ENCODE measurements at regions not wholly inside any gene's neighbourhood (a gene's known extent, or its start where the extent isn't known, plus 50 kb on each side); places are given as distances from the start of the nearest gene placed in this dataset.

DNA sequence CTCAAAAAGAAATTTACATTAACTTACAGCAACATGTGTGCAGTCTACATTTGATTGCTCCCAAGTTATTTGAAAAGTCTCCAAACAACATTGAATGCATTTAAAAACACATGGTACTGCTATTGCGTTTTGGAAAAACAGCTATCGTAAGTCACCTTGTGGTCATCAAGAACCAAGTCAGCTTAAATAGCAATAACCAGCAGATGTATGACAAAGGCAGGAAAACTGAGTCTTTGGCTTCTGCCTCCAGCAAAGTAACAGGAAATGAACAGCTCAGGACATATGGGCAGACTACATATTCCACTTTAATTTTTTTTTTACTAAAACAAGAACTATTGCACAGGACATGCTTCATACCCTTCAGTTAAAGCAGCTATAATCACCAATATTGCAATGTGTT is 580.6 kb upstream of the SPRY2 start:
- WGBS, 2 donors = 84 to 88% methylated on average over 2 of the region's 2 CpGs
- H3K27me3 ChIP-seq = no peaks in the 10 kb centered on the region
- H3K36me3 ChIP-seq = no peaks in the 10 kb centered on the region
- intact Hi-C loops (cut with DNase I) = no loop called here
- DNase-seq = no peak
- H3K4me3 ChIP-seq = no peak overlapping the region
- TF ChIP-seq EP300 (IDR thresholded peaks at IDR 0.05) (no peak), POLR2AphosphoS5 (IDR thresholded peaks at IDR 0.05) (no peak), POLR2A (IDR thresholded peaks at IDR 0.05) (no peak)
- TF ChIP-seq, protein P1, sequence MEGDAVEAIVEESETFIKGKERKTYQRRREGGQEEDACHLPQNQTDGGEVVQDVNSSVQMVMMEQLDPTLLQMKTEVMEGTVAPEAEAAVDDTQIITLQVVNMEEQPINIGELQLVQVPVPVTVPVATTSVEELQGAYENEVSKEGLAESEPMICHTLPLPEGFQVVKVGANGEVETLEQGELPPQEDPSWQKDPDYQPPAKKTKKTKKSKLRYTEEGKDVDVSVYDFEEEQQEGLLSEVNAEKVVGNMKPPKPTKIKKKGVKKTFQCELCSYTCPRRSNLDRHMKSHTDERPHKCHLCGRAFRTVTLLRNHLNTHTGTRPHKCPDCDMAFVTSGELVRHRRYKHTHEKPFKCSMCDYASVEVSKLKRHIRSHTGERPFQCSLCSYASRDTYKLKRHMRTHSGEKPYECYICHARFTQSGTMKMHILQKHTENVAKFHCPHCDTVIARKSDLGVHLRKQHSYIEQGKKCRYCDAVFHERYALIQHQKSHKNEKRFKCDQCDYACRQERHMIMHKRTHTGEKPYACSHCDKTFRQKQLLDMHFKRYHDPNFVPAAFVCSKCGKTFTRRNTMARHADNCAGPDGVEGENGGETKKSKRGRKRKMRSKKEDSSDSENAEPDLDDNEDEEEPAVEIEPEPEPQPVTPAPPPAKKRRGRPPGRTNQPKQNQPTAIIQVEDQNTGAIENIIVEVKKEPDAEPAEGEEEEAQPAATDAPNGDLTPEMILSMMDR (IDR thresholded peaks at IDR 0.05) = no peak
- H3K4me1 ChIP-seq = no peaks in the 10 kb centered on the region
- no peak overlapping the region for H3K27ac ChIP-seq
- no peaks in the 10 kb centered on the region for H3K9me3 ChIP-seq

DNA sequence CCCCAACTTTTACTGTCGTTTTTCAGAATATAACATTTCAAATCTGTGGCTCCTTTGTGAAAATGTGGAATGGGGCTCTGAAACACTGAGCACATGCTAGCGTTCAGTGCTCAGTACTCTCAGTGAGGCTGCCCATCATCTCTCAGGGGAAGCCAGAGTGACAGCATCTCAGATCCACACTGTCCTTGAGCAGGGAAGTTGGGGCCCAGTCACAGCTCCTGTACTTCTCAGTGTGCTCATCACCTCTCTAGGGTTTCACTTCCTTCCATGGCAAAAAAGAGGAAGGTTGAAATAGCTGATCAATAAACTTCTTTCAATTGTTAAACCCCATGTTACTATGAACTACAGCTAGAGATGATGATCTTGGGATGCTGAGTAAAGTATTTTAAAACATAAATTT is 565.9 kb upstream of the SPRY2 start:
- DNase-seq = no peak
- TF ChIP-seq, protein P1 (IDR thresholded peaks at IDR 0.05) = no peak
- TF ChIP-seq POLR2AphosphoS5 (IDR thresholded peaks at IDR 0.05) (no peak), POLR2A (IDR thresholded peaks at IDR 0.05) (no peak), EP300 (IDR thresholded peaks at IDR 0.05) (no peak)
- no peaks in the 10 kb centered on the region for H3K4me1 ChIP-seq
- no peak overlapping the region for H3K4me3 ChIP-seq
- no peaks in the 10 kb centered on the region for H3K27me3 ChIP-seq
- H3K36me3 ChIP-seq = no peaks in the 10 kb centered on the region
- 79 to 85% methylated on average over 2 of the region's 2 CpGs for WGBS, 2 donors
- no peak overlapping the region for H3K27ac ChIP-seq
- intact Hi-C loops (cut with DNase I) = no loop called here
- no peaks in the 10 kb centered on the region for H3K9me3 ChIP-seq

DNA sequence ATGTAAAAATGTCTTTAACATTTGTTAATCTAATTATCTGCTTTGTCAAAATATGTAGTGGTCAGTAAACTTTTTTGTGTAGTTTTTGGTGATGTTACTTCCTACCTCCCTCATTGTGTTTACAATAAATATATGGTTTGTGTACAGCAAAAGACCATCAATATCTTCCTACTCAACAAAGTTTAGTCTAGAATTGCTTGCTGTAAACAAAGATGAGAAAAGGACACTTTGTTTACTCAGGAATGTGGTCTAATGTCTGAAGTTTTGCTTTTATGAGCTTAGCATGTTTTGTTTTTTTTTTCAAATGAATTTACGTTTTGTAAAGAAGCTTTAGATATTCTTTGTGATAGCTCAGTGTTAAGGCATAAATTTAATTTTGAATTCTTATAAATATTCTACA is 563.5 kb upstream of the SPRY2 start:
- WGBS, 2 donors = 50 to 77% methylated on average over 1 of the region's 1 CpG
- H3K27ac ChIP-seq = no peak overlapping the region
- TF ChIP-seq, protein P1 (IDR thresholded peaks at IDR 0.05) = no peak
- TF ChIP-seq POLR2AphosphoS5 (IDR thresholded peaks at IDR 0.05) = no peak
- no peak for TF ChIP-seq POLR2A (IDR thresholded peaks at IDR 0.05)
- no peak for TF ChIP-seq EP300 (IDR thresholded peaks at IDR 0.05)
- no peak overlapping the region for H3K4me3 ChIP-seq
- no peak for DNase-seq
- no peaks in the 10 kb centered on the region for H3K27me3 ChIP-seq
- intact Hi-C loops (cut with DNase I) = no loop called here
- H3K9me3 ChIP-seq = no peaks in the 10 kb centered on the region
- H3K36me3 ChIP-seq = no peaks in the 10 kb centered on the region
- H3K4me1 ChIP-seq = no peaks in the 10 kb centered on the region

DNA sequence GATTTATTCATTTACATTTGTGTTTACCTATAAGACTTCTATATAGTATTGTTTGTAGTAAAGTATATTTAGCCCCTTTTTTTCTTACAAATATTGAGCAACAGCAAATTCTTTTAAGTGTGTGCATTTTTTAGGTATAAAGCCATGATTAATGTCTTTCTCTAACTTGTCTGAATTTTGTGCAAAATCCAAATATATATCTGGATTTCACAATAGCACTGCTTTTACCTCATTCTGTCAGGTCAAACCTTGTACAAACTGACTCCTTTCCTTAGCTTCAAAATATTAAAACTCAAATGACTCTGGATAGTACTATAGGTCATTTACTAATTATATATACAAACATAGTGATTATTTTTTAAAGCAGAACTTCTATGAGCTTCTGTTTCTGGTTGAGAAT is 563.0 kb upstream of the SPRY2 start:
- DNase-seq = no peak
- no peaks in the 10 kb centered on the region for H3K4me1 ChIP-seq
- TF ChIP-seq POLR2A (IDR thresholded peaks at IDR 0.05) = no peak
- no peak for TF ChIP-seq EP300 (IDR thresholded peaks at IDR 0.05)
- no peak for TF ChIP-seq POLR2AphosphoS5 (IDR thresholded peaks at IDR 0.05)
- TF ChIP-seq, protein P1 (IDR thresholded peaks at IDR 0.05) = no peak
- H3K27me3 ChIP-seq = no peaks in the 10 kb centered on the region
- intact Hi-C loops (cut with DNase I) = no loop called here
- no peaks in the 10 kb centered on the region for H3K36me3 ChIP-seq
- H3K4me3 ChIP-seq = no peak overlapping the region
- no peak overlapping the region for H3K27ac ChIP-seq
- no peaks in the 10 kb centered on the region for H3K9me3 ChIP-seq

DNA sequence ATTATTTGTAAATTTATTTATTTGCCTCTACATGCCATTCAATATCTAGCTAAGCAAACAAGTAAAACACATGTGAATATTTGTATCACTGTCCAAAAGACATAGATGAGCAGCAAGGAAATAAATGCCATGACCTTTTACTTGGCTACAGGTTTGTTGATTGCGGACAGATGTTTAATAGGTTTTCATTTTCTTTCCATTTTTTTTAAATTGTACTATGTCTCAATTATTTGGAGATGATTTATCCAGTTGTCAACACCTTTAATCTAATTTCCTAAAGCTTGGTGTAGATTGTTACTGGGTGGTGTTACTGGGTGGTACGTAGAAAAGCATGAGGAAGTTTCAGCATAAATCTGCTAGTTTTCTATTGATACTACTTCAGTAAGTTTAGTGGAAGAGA is 560.6 kb upstream of the SPRY2 start:
- DNase-seq = no peak
- intact Hi-C loops (cut with DNase I) = no loop called here
- TF ChIP-seq, protein P1 (IDR thresholded peaks at IDR 0.05) = no peak
- no peak for TF ChIP-seq EP300 (IDR thresholded peaks at IDR 0.05)
- no peak for TF ChIP-seq POLR2AphosphoS5 (IDR thresholded peaks at IDR 0.05)
- no peak for TF ChIP-seq POLR2A (IDR thresholded peaks at IDR 0.05)
- H3K27me3 ChIP-seq = no peaks in the 10 kb centered on the region
- 90% methylated on average over 2 of the region's 2 CpGs for WGBS, 2 donors
- no peak overlapping the region for H3K27ac ChIP-seq
- no peaks in the 10 kb centered on the region for H3K9me3 ChIP-seq
- no peaks in the 10 kb centered on the region for H3K4me1 ChIP-seq
- no peak overlapping the region for H3K4me3 ChIP-seq
- no peaks in the 10 kb centered on the region for H3K36me3 ChIP-seq

Measured in sigmoid colon (tissue), 6 donors.